Activated B cell treated with CpG ODN at 0.5 μM for 24 hours (primary cell): ENCODE measurements at regions not wholly inside any gene's neighbourhood (a gene's known extent, or its start where the extent isn't known, plus 50 kb on each side); places are given as distances from the start of the nearest gene placed in this dataset.

Experiments used
- ATAC-seq: fragments of 200-7000 bp; cut with Tn5 transposase; one replicate; pipeline ENCODE4 v1.10.0; 2021; ENCODE audit warnings: low read depth, mild to moderate bottlenecking, moderate library complexity
- CTCF ChIA-PET: fragments of 350-600 bp; sonication (Branson Sonifier 250); formaldehyde crosslinking; loops from one replicate; lab custom pipeline; 2021; ENCODE audit warnings: antibody characterized with exemption; lab: Charles Lee
- POLR2A ChIA-PET: fragments of 350-600 bp; sonication (Branson Sonifier 250); formaldehyde crosslinking; loops from one replicate; lab custom pipeline; 2021; ENCODE audit warnings: antibody characterized with exemption; lab: Charles Lee
- DNase-seq: peaks from one replicate; pipeline ENCODE4 v3.0.0; 2022
- H3K27ac Mint-ChIP-seq: one replicate; pipeline ENCODE4 v1.8.0; 2020; ENCODE audit warnings: mixed read lengths
- H3K27me3 Mint-ChIP-seq: one replicate; pipeline ENCODE4 v1.8.0; 2021; ENCODE audit warnings: mixed read lengths
- H3K36me3 Mint-ChIP-seq: one replicate; pipeline ENCODE4 v1.8.0; 2021; ENCODE audit warnings: low read depth, mixed read lengths
- H3K4me1 Mint-ChIP-seq: one replicate; pipeline ENCODE4 v1.8.0; 2021; ENCODE audit warnings: mixed read lengths
- H3K4me3 Mint-ChIP-seq: one replicate; pipeline ENCODE4 v1.8.0; 2020; ENCODE audit warnings: mild to moderate bottlenecking, mixed read lengths
- H3K9me3 Mint-ChIP-seq: one replicate; pipeline ENCODE4 v1.8.0; 2020; ENCODE audit warnings: mixed read lengths
- CTCF ChIP-seq: fragments of 200-600 bp; IDR thresholded peaks from one replicate; pipeline ENCODE4 v1.8.0; 2022; ENCODE audit warnings: antibody characterized with exemption, mild to moderate bottlenecking
- intact Hi-C: fragments of 100-400 bp; cut with micrococcal nuclease; formaldehyde crosslinking; loops from one replicate; pipeline ENCODE4 v1.15.1; 2024

- no peak overlapping the region for H3K4me3 Mint-ChIP-seq
- ChIA-PET POLR2A (no interaction called here), CTCF (no interaction called here)
- H3K4me1 Mint-ChIP-seq, result no peaks in the 10 kb centered on the region
- no peak overlapping the region for H3K27ac Mint-ChIP-seq
- intact Hi-C loops, result no loop called here
- H3K9me3 Mint-ChIP-seq, result no peaks in the 10 kb centered on the region
- DNase-seq, result no peak
- TF ChIP-seq CTCF, result no peak
- H3K36me3 Mint-ChIP-seq, result no peaks in the 10 kb centered on the region
- no peak for ATAC-seq
- no peaks in the 10 kb centered on the region for H3K27me3 Mint-ChIP-seq
Measured at GRCh38 chr10:8507156-8507555, 452.7 kb downstream of the GATA3 start.

GRCh38 chr10:8508882-8509281, 454.4 kb downstream of the GATA3 start:
- Mint-ChIP-seq H3K27me3 (no peaks in the 10 kb centered on the region), H3K4me3 (no peak overlapping the region), H3K4me1 (no peaks in the 10 kb centered on the region), H3K27ac (no peak overlapping the region), H3K36me3 (no peaks in the 10 kb centered on the region), H3K9me3 (no peaks in the 10 kb centered on the region)
- ChIA-PET POLR2A (no interaction called here), CTCF (no interaction called here)
- intact Hi-C loops, result no loop called here
- DNase-seq (no peak), ATAC-seq (no peak)
- no peak for TF ChIP-seq CTCF

GRCh38 chr10:8510471-8510870, 456.0 kb downstream of the GATA3 start:
- no peaks in the 10 kb centered on the region for H3K27me3 Mint-ChIP-seq
- ChIA-PET CTCF (no interaction called here), POLR2A (no interaction called here)
- no peaks in the 10 kb centered on the region for H3K4me1 Mint-ChIP-seq
- intact Hi-C loops, result no loop called here
- no peak for DNase-seq
- TF ChIP-seq CTCF, result no peak
- no peak overlapping the region for H3K27ac Mint-ChIP-seq
- no peak overlapping the region for H3K4me3 Mint-ChIP-seq
- ATAC-seq, result no peak
- no peaks in the 10 kb centered on the region for H3K36me3 Mint-ChIP-seq
- H3K9me3 Mint-ChIP-seq, result no peaks in the 10 kb centered on the region

- no peaks in the 10 kb centered on the region for H3K36me3 Mint-ChIP-seq
- no peak overlapping the region for H3K27ac Mint-ChIP-seq
- no peak for TF ChIP-seq CTCF
- intact Hi-C loops, result no loop called here
- H3K9me3 Mint-ChIP-seq, result no peaks in the 10 kb centered on the region
- no peaks in the 10 kb centered on the region for H3K4me1 Mint-ChIP-seq
- ATAC-seq, result no peak
- no peak for DNase-seq
- ChIA-PET CTCF (no interaction called here), POLR2A (no interaction called here)
- no peak overlapping the region for H3K4me3 Mint-ChIP-seq
- H3K27me3 Mint-ChIP-seq, result no peaks in the 10 kb centered on the region
Measured at GRCh38 chr10:8511026-8511425, 456.5 kb downstream of the GATA3 start.

GRCh38 chr10:8513155-8514147, 459.0 kb downstream of the GATA3 start:
- Mint-ChIP-seq H3K4me1 (no peaks in the 10 kb centered on the region), H3K36me3 (no peaks in the 10 kb centered on the region), H3K27ac (no peak overlapping the region), H3K9me3 (no peaks in the 10 kb centered on the region), H3K27me3 (no peaks in the 10 kb centered on the region), H3K4me3 (no peak overlapping the region)
- intact Hi-C loops, result no loop called here
- DNase-seq, result no peak
- POLR2A ChIA-PET, result no interaction called here
- no peak for TF ChIP-seq CTCF
- ATAC-seq, result no peak
- CTCF ChIA-PET, result no interaction called here
